AG09319 (cell line): ENCODE measurements at regions not wholly inside any gene's neighbourhood (a gene's known extent, or its start where the extent isn't known, plus 50 kb on each side); places are given as distances from the start of the nearest gene placed in this dataset.

Experiments used
- DNase-seq: peaks from one replicate; pipeline ENCODE4 v3.0.0-alpha.2; 2010; ENCODE audit warnings: low read depth; ENCODE audit errors: extremely low read depth
- TF ChIP-seq, protein P1 (sequence below): IDR thresholded peaks from 2 replicates; pipeline ENCODE4 v1.5.1; 2011; ENCODE audit warnings: low read depth, mild to moderate bottlenecking, inconsistent platforms, low read length, moderate library complexity

DNA sequence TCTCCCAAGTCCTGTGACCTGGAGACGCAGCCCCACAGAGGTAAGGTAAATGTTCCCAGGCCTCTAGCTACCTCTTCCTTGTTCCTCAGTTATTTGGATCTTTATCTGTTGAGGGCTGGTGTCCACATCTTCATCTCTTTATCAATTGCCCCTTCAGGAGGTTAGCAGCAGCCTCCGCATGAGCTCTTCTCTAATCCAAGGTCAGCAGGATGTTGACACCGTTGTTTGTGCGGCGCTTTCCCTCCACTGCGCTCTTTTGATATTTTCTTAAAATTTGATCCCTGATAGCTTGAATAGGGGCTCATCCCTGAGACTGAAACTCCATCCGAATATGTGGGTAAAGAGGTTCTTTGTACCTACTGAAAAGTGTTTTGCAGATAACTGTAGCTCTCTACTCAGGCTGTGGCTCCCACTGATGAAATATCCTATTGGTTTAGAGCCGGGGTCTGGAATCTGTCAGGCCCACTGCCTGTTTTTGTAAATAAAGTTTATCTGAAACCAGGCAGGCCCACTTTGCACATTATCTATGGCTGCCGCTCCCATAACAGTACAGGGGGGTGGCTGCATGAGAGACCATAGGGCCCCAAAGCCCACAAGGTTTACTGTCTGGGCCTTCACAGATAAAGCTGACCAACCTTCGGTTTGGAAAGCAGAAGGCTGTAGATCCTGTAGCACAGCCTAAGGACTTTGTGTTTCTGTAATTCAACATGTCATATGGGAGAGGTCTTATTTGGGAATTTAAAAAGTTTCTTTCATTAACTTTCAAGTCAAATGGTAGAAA is 362.6 kb downstream of the QKI start:
- no peak for DNase-seq
- TF ChIP-seq, protein P1, sequence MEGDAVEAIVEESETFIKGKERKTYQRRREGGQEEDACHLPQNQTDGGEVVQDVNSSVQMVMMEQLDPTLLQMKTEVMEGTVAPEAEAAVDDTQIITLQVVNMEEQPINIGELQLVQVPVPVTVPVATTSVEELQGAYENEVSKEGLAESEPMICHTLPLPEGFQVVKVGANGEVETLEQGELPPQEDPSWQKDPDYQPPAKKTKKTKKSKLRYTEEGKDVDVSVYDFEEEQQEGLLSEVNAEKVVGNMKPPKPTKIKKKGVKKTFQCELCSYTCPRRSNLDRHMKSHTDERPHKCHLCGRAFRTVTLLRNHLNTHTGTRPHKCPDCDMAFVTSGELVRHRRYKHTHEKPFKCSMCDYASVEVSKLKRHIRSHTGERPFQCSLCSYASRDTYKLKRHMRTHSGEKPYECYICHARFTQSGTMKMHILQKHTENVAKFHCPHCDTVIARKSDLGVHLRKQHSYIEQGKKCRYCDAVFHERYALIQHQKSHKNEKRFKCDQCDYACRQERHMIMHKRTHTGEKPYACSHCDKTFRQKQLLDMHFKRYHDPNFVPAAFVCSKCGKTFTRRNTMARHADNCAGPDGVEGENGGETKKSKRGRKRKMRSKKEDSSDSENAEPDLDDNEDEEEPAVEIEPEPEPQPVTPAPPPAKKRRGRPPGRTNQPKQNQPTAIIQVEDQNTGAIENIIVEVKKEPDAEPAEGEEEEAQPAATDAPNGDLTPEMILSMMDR, result no peak

DNA sequence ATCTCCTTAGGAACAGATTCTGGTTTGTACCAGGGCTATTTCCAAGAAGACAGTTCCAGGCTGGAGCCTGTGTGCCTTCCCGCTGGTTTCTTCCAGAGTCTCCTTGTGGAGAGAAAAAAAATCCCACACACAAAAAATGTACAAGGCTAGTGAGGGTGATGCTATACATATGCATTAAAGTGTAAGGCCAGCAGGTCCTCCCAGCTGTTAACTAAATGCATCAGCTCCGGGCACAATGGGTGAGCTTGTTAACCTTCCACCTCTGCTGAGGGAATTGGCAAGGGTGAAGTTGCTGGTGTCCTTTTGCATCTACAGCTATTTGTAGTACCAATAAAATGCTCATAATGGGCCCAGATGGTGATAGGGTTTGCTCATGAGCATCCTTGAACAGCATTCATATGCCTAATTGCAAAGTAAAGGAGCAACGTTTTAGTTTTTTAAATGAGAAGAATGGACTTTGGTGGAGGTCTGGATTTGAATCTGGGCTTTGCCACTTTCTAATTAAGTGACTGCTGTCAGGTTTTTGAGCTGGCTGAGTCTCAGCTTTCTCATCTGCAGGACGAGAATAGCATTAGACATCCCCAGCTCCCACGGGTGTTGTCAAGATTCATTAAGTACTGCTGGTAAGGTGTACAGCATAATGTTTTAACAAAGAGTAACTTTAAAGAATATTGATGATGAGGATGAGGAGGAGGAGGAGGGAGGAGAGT is 361.8 kb downstream of the QKI start:
- DNase-seq, result no peak
- TF ChIP-seq, protein P1, result no peak

DNA sequence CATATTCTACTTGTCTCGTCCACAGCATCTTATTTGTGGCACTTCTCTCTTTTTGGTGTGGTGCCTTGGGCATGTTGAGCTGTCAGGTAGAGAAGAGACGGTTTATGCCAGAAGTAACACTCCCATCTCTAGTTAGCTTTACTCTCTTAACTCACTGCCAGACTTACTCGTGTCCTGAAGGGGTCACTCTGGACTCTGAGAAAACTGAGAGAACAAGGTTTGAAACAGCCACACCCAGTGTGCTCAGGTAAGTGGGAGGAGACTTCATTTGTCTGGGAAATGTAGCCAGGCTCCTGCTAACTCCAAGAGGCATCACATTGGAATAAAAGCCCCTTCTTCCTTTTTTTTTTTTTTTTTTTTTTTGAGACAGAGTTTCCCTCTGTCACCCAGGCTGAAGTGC is 360.8 kb downstream of the QKI start:
- DNase-seq, result no peak
- TF ChIP-seq, protein P1, result no peak

DNA sequence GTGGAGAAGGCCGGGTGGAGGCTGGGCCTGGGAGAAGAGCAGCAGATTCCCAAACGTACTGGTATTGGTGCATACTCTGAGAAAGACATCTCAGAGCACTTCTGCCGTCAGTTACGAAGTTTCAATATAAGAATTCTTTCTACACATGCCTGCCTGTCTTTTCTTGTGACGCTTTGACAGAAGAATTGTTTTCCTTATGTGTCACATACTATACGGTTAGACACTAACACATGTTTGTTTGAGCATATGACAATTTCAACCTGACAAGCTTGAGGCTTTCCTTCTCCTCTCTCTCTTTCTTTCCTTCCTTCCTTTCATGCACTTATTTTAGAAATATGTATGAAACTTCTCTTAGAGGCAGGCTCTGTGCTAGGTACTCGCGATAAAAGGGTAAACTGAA is 360.0 kb downstream of the QKI start:
- TF ChIP-seq, protein P1, result no peak
- DNase-seq, result no peak

DNA sequence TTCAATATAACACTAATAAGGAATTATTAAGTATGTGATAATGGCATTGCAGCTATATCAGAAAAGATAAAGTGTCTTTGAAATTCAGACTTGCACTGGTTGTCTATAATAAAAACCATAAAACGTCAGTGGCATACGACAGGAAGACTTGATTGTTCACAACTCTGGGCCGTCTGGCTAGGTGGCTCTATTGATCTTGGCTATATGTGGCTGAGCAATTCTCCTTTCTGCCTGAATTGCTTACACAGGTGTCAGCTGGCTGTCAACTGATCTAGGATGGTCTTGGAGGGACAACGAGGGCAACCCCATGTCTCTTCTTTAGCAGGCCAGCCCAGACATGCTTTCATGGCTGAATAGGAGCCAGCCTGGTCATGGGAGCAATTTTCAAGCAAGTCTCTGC is 359.1 kb downstream of the QKI start:
- TF ChIP-seq, protein P1, result no peak
- DNase-seq, result no peak

DNA sequence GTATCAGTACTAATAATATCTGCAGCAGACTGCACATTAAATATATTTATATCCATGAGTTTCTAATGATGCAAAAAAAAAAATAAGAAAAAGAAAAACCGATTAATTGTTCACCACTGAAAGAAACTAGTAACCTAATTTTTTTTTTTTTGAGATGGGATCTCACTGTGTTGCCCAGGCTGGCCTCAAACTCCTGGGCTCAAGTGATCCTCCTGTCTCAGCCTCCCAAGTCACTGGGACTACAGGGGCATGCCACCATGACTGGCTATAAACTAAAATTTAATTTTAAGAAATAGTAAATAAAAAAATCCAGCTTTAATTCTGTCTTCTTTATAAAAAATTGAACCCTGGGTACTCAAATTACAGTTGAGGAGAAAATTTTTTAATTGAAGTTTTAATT is 358.2 kb downstream of the QKI start:
- TF ChIP-seq, protein P1, result no peak
- DNase-seq, result no peak

DNA sequence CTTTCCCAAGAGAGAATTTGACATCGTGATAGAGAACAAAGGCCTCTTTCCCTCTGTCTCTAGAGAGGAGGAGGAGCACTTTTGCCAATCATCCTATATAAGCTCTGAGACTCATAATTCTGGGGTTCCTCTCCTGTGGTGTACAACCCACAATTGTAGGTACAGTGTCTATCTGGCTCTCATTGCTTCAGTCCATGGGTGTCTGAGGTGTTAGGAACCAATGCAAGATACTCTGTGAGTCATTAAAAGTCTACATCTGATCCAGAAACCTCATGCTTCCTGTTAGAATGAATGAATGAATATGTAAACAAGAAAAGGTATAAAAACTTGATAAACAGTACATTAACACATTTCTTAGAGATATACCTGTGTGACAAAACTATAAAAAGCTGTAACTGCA is 356.7 kb downstream of the QKI start:
- TF ChIP-seq, protein P1, result no peak
- DNase-seq, result no peak
